DND-41 (cell line): ENCODE measurements at regions not wholly inside any gene's neighbourhood (a gene's known extent, or its start where the extent isn't known, plus 50 kb on each side); places are given as distances from the start of the nearest gene placed in this dataset.

Source experiments
- CTCF ChIP-seq: IDR thresholded peaks from 2 replicates; pipeline ENCODE4 v1.5.1; 2012; ENCODE audit warnings: borderline replicate concordance, low read length, moderate library complexity, mild to moderate bottlenecking; ENCODE audit not compliant: poor library complexity, severe bottlenecking; ENCODE audit errors: extremely low read depth
- EZH2 ChIP-seq: IDR thresholded peaks from 3 replicates; pipeline ENCODE4 v1.6.1; 2012; ENCODE audit warnings: borderline replicate concordance, low read depth, mild to moderate bottlenecking, moderate library complexity, low read length, inconsistent platforms; ENCODE audit not compliant: severe bottlenecking

DNA sequence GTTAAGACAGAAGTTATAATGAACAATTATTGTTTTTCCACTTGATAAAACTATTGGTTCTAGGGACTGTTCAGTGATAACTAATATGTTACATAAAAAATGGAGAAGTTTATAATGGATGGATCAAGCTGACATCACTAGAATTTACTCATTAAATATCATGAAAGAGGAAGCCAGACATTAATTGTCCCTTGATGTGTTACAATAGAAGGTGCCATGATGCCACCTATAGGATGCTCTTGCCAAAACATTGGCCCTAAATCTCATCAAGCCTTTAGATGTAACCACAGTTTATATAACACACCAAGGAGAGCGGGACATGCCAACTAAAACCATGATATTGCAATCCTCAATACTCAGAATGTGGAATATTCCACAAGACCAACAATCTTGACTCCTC is 147.9 kb upstream of the MON1B start:
- TF ChIP-seq EZH2 (no peak), CTCF (peak; percentile 59)
